ENCODE measurements at regions not wholly inside any gene's neighbourhood (a gene's known extent, or its start where the extent isn't known, plus 50 kb on each side); places are given as distances from the start of the nearest gene placed in this dataset.

DNA sequence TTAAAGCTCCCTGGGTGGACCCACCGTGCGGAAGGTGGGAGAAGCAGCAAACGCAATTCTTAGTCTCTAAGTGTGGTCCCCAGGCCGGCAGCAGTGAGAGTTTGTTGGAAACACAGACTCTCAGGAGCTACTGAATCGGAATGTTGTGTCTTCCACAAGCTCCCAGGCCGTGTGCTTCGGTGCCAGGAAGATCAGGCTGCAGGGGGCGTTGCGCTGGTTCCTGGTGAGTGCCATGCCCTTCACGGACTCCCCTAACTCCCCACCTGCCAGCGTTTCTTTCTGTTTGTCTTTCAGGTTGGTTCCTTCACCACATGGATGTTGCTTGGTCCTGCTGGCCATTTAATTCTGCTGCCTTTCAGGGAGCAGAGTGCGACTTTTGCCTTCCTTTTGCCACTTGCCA is 91.2 kb upstream of the PITRM1 start:
- TF ChIP-seq, protein P1, sequence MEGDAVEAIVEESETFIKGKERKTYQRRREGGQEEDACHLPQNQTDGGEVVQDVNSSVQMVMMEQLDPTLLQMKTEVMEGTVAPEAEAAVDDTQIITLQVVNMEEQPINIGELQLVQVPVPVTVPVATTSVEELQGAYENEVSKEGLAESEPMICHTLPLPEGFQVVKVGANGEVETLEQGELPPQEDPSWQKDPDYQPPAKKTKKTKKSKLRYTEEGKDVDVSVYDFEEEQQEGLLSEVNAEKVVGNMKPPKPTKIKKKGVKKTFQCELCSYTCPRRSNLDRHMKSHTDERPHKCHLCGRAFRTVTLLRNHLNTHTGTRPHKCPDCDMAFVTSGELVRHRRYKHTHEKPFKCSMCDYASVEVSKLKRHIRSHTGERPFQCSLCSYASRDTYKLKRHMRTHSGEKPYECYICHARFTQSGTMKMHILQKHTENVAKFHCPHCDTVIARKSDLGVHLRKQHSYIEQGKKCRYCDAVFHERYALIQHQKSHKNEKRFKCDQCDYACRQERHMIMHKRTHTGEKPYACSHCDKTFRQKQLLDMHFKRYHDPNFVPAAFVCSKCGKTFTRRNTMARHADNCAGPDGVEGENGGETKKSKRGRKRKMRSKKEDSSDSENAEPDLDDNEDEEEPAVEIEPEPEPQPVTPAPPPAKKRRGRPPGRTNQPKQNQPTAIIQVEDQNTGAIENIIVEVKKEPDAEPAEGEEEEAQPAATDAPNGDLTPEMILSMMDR (IDR thresholded peaks at IDR 0.05; ENCODE audit: low read depth, low read length) = no peak
- no peak overlapping the region for H3K4me3 ChIP-seq (ENCODE audit: low read depth, low read length)

DNA sequence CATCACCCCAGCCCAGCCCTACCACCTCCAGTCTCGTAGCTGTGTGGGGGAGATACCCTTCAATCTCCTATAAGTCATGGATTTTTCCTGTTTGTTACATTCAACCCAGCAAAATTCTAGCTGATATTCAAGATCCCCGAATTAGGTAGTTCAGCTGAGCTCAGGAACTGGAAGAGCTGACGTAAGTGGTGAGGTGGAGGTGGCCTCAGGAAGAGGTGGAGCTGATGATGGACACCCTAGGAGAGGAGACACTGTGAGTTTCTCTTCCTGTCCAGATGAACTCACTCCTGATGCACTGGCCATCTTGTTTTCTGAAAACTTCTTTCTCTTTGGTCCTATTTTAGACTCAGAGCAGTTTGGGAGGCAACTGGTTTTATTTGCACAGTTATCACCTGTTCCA is 90.5 kb upstream of the PITRM1 start:
- TF ChIP-seq, protein P1 (IDR thresholded peaks at IDR 0.05; ENCODE audit: low read depth, low read length) = no peak
- H3K4me3 ChIP-seq (ENCODE audit: low read depth, low read length) = no peak overlapping the region

DNA sequence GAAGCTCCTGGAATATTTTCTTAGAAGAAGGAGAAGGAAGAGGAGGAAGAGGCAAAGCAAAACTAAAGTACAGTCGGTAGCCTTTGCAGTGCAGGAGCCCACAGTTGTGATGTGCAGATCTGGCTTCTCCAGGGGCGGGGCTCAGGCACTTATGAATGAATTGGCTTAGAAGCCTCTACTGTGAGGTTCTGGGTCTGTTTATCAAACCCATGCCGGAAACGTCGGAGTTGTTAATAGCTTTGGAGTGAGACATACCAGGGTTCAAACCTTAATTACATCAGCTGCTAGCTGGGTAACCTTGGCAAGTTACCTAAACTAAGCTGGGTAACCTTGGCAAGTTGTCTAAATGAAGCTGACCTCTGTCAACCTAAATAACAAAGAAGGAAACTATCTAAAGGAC is 89.3 kb upstream of the PITRM1 start:
- H3K4me3 ChIP-seq (ENCODE audit: low read depth, low read length) = no peak overlapping the region
- TF ChIP-seq, protein P1 (IDR thresholded peaks at IDR 0.05; ENCODE audit: low read depth, low read length) = no peak

DNA sequence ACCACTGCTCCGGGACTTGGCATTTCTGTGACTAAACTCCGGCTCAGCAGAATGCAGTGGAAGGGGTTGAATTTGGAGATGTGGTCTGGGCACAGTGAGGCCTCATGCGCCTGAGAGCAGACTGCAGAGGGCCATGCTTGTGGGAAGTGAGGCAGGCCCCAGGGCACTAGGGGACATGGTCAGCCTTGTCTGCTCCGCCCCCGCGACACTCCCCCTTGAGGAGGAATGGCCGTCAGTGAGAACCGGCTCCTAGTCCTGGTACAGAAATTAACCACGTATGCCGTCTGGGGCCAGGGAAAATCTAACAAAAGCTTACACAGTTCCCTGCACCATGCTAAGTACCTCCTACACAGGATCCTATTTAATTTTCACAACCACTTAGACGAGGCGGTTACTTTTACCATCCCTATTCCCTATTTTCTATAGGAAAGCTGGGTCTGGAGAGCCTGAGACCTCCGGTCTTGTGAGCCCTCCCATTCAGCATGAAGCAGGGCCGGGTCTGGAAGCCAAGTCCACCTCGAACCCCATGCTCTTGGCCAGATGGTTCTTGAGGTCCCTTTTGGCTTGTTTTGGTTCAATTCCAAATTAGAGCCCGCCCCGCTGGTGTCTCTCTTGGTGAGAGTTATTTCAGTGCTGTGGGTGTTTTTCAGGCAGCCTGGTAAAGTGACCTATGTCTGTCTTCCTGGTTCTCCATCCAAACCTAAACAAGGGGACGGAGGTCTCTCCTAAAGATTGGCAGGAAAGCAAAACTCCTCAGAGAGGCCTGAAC is 87.7 kb upstream of the PITRM1 start:
- no peak overlapping the region for H3K4me3 ChIP-seq (ENCODE audit: low read depth, low read length)
- TF ChIP-seq, protein P1 (IDR thresholded peaks at IDR 0.05; ENCODE audit: low read depth, low read length) = no peak

DNA sequence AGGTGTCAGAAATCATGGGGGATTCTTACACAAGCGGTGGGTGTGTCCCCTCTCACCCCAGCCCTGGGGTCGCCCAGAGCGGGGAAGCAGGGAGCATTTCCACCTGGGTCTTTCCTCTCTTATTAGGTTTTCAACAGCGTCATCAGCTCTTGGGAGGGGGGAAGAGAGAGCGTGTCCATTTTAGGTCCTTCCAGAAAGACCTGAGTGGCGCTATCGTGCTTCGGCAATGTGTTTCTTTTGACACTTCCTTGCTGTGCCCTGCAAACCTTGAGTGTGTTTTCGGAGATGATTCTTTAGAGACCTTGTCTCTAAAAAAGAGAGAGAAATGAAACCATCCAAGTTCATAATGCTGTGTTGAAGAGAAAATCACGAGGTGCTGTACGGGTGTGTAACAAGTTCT is 86.9 kb upstream of the PITRM1 start:
- no peak overlapping the region for H3K4me3 ChIP-seq (ENCODE audit: low read depth, low read length)
- TF ChIP-seq, protein P1 (IDR thresholded peaks at IDR 0.05; ENCODE audit: low read depth, low read length) = no peak

DNA sequence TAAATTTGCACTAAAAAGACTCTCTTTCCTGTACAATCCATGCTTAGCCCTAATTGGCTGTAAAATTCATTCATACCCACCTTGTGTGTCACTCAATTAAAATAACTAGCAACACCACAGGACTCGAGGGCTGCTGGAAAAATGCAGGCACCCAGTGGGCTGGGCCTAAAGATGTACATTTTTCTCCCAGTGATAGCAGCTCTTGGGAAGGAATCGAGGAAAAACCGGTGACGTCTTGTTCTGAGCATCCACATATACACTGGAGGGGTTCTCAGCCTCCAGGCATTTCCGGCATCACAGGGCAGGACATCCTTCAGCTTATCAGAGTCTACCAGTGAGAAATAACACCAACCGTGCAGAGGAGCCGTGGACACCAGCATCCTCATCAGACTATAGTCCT is 85.8 kb upstream of the PITRM1 start:
- no peak overlapping the region for H3K4me3 ChIP-seq (ENCODE audit: low read depth, low read length)
- TF ChIP-seq, protein P1 (IDR thresholded peaks at IDR 0.05; ENCODE audit: low read depth, low read length) = no peak

DNA sequence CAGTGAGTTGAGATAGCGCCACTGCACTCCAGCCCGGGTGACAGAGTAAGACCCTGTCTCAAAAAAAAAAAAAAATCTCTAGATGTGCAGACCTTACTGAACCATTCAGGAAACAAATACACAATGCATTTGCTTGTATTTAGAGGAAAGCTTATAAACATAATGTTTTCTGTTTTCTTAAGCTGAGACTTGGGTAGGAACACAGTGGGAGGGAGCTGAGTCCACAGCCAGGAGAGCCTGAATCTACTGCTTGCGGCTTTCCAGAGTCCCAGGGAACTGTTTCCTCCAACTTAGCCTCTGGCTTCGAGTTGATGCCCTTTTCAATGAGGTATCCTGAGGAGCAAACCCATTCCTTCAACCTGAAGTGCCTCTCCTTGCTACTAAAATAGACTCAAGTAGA is 83.0 kb upstream of the PITRM1 start:
- TF ChIP-seq, protein P1 (IDR thresholded peaks at IDR 0.05; ENCODE audit: low read depth, low read length) = no peak
- no peak overlapping the region for H3K4me3 ChIP-seq (ENCODE audit: low read depth, low read length)

Data from WI38 (cell line).